Hepatic stellate cell (primary cell): ENCODE measurements at regions not wholly inside any gene's neighbourhood (a gene's known extent, or its start where the extent isn't known, plus 50 kb on each side); places are given as distances from the start of the nearest gene placed in this dataset.
"Not testable (repeated sequence)": the region's sequence is repeated elsewhere in the genome, so short reads cannot be mapped to it uniquely, and the experiment has no call there.

Experiments used
- DNase-seq: peaks from one replicate; pipeline ENCODE4 v3.0.0; 2011; ENCODE audit warnings: low spot score

GRCh38 chr6:9103876-9104521 is 668.7 kb upstream of the SLC35B3 start:
- no peak for DNase-seq

GRCh38 chr6:9101920-9102319 is 666.6 kb upstream of the SLC35B3 start:
- DNase-seq: no peak

- DNase-seq: no peak
Observed at GRCh38 chr6:9100869-9101580, 665.7 kb upstream of the SLC35B3 start.

GRCh38 chr6:9095729-9096128 is 660.4 kb upstream of the SLC35B3 start:
- no peak for DNase-seq

- DNase-seq: no peak
Observed at GRCh38 chr6:9095137-9095536, 659.8 kb upstream of the SLC35B3 start.

GRCh38 chr6:9089724-9090123 is 654.4 kb upstream of the SLC35B3 start:
- no peak for DNase-seq

GRCh38 chr6:9087470-9087869 is 652.1 kb upstream of the SLC35B3 start:
- DNase-seq: no peak

- no peak for DNase-seq
Observed at GRCh38 chr6:9086331-9086730, 651.0 kb upstream of the SLC35B3 start.

- DNase-seq: no peak
Observed at GRCh38 chr6:9085709-9086070, 650.3 kb upstream of the SLC35B3 start.

- no peak for DNase-seq
Observed at GRCh38 chr6:9085054-9085708, 649.8 kb upstream of the SLC35B3 start.

GRCh38 chr6:9083108-9083507 is 647.8 kb upstream of the SLC35B3 start:
- DNase-seq: no peak

GRCh38 chr6:9066726-9067125 is 631.4 kb upstream of the SLC35B3 start:
- DNase-seq: no peak

GRCh38 chr6:9064156-9064555 is 628.8 kb upstream of the SLC35B3 start:
- DNase-seq: no peak

GRCh38 chr6:9062596-9062995 is 627.3 kb upstream of the SLC35B3 start:
- DNase-seq: no peak

GRCh38 chr6:9057937-9058336 is 622.6 kb upstream of the SLC35B3 start:
- DNase-seq: no peak

- no peak for DNase-seq
Observed at GRCh38 chr6:9056556-9056955, 621.2 kb upstream of the SLC35B3 start.

- no peak for DNase-seq
Observed at GRCh38 chr6:9044426-9044825, 609.1 kb upstream of the SLC35B3 start.

- DNase-seq: no peak
Observed at GRCh38 chr6:9040718-9041117, 605.4 kb upstream of the SLC35B3 start.

- no peak for DNase-seq
Observed at GRCh38 chr6:9039258-9039657, 603.9 kb upstream of the SLC35B3 start.

GRCh38 chr6:9028086-9028485 is 592.7 kb upstream of the SLC35B3 start:
- no peak for DNase-seq

- no peak for DNase-seq
Observed at GRCh38 chr6:9025796-9026394, 590.5 kb upstream of the SLC35B3 start.

GRCh38 chr6:9025228-9025627 is 589.9 kb upstream of the SLC35B3 start:
- no peak for DNase-seq

- not testable (repeated sequence) for DNase-seq
Observed at GRCh38 chr6:9024246-9024645, 588.9 kb upstream of the SLC35B3 start.
